MCF 10A (cell line): ENCODE measurements at regions not wholly inside any gene's neighbourhood (a gene's known extent, or its start where the extent isn't known, plus 50 kb on each side); places are given as distances from the start of the nearest gene placed in this dataset.

Experiments
- BruUV-seq: library from RNA; stranded (reverse); fragments of 400-500 nt; replicated peaks from 2 replicates; lab custom pipeline; 2021; lab: Mats Ljungman, UMichigan
- CTCF ChIA-PET: fragments of 300-600 bp; sonication (Branson Sonifier 250); formaldehyde crosslinking; extraction: SDS; loops from one replicate; lab custom pipeline; 2021; ENCODE audit warnings: antibody characterized with exemption, inconsistent platforms; lab: Yijun Ruan, JAX
- POLR2A ChIA-PET: fragments of 300-600, 350-650 bp; sonication (Branson Sonifier 250); formaldehyde crosslinking; extraction: SDS; loops from one replicate; lab custom pipeline; 2020; ENCODE audit warnings: antibody characterized with exemption, inconsistent platforms; lab: Yijun Ruan, JAX
- DNase-seq: peaks from one replicate; pipeline ENCODE4 v3.0.0-alpha.2; 2018; ENCODE audit not compliant: unreplicated experiment
- H3K27ac Mint-ChIP-seq: one replicate; pipeline ENCODE4 v1.8.0; 2022; ENCODE audit warnings: mild to moderate bottlenecking, low read depth, mixed read lengths; ENCODE audit not compliant: unreplicated experiment
- H3K27me3 Mint-ChIP-seq: one replicate; pipeline ENCODE4 v1.8.0; 2022; ENCODE audit warnings: mixed read lengths; ENCODE audit not compliant: insufficient read depth, unreplicated experiment
- H3K36me3 Mint-ChIP-seq: one replicate; pipeline ENCODE4 v1.8.0; 2022; ENCODE audit warnings: mild to moderate bottlenecking, moderate library complexity, mixed read lengths; ENCODE audit not compliant: insufficient read depth, unreplicated experiment
- H3K4me1 Mint-ChIP-seq: one replicate; pipeline ENCODE4 v1.8.0; 2022; ENCODE audit warnings: mixed read lengths; ENCODE audit not compliant: insufficient read depth, unreplicated experiment
- H3K4me3 Mint-ChIP-seq: one replicate; pipeline ENCODE4 v1.8.0; 2022; ENCODE audit warnings: mild to moderate bottlenecking, moderate library complexity, mixed read lengths; ENCODE audit not compliant: unreplicated experiment
- H3K9me3 Mint-ChIP-seq: one replicate; pipeline ENCODE4 v1.8.0; 2022; ENCODE audit warnings: mixed read lengths; ENCODE audit not compliant: unreplicated experiment
- intact Hi-C: fragments of 100-400 bp; cut with micrococcal nuclease; formaldehyde crosslinking; loops from 2 replicates; pipeline ENCODE4 v1.14.1; 2022
- TF ChIP-seq, protein P1 (sequence below): fragments of 200-600 bp; IDR thresholded peaks from one replicate; pipeline ENCODE4 v1.8.0; 2022; ENCODE audit warnings: antibody characterized with exemption, mild to moderate bottlenecking; ENCODE audit not compliant: unreplicated experiment

DNA sequence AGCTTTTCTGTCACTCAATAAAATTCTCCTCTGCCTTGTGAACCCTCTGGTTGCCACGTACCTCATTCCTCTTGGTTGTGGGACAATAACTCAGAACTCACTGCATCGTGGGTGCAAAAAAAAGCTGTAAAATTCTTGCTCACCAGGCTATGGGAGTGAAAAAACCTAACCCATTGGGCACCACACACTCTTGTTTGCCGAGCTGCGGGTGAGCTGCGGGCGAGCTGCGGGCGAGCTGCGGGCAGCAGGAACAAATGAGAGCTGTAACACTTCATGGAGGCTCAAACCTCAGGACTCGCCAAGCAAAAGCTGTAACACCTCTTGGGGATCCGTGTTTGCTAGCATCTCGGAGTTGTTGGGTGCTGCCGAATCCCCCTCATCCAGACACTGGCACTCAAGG is 641.3 kb upstream of the CHRM3 start:
- Mint-ChIP-seq H3K27me3 (no peaks in the 10 kb centered on the region), H3K4me3 (no peak overlapping the region), H3K9me3 (no peaks in the 10 kb centered on the region), H3K4me1 (no peaks in the 10 kb centered on the region), H3K36me3 (no peaks in the 10 kb centered on the region), H3K27ac (no peak overlapping the region)
- DNase-seq, result no peak
- TF ChIP-seq, protein P1, sequence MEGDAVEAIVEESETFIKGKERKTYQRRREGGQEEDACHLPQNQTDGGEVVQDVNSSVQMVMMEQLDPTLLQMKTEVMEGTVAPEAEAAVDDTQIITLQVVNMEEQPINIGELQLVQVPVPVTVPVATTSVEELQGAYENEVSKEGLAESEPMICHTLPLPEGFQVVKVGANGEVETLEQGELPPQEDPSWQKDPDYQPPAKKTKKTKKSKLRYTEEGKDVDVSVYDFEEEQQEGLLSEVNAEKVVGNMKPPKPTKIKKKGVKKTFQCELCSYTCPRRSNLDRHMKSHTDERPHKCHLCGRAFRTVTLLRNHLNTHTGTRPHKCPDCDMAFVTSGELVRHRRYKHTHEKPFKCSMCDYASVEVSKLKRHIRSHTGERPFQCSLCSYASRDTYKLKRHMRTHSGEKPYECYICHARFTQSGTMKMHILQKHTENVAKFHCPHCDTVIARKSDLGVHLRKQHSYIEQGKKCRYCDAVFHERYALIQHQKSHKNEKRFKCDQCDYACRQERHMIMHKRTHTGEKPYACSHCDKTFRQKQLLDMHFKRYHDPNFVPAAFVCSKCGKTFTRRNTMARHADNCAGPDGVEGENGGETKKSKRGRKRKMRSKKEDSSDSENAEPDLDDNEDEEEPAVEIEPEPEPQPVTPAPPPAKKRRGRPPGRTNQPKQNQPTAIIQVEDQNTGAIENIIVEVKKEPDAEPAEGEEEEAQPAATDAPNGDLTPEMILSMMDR, result no peak
- intact Hi-C loops, result no loop called here
- no TSS peak for BruUV-seq
- CTCF ChIA-PET, result no interaction called here
- POLR2A ChIA-PET, result no interaction called here

DNA sequence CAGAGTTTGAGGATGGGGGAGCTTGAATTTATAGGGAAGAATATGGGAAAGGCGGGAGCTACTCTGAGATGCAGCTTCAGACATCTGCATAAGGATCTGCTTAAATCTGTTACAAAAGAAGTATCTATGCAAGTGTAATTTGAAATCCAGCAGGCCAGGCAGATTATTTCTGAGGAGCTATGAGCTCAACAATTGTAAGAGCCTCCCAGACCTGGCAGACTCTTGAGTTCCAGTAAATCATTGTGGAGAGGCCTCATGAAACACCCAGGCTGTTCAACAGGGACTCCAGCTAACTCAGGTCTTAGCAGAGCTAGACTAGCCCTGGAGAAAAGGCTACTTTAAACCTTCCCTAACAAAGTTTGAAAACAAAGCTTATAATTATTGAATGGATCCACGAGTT is 647.5 kb upstream of the CHRM3 start:
- no peaks in the 10 kb centered on the region for H3K4me1 Mint-ChIP-seq
- CTCF ChIA-PET, result interaction anchor here (0.7 kb wide), 1 partner anchor 218 kb away, joined by 3 read pairs; no protein-coding TSS in a partner anchor
- H3K4me3 Mint-ChIP-seq, result no peak overlapping the region
- no peak for DNase-seq
- intact Hi-C loops, result no loop called here
- no peaks in the 10 kb centered on the region for H3K36me3 Mint-ChIP-seq
- no peaks in the 10 kb centered on the region for H3K27me3 Mint-ChIP-seq
- H3K27ac Mint-ChIP-seq, result no peak overlapping the region
- POLR2A ChIA-PET, result no interaction called here
- no peaks in the 10 kb centered on the region for H3K9me3 Mint-ChIP-seq
- TF ChIP-seq, protein P1, result no peak
- BruUV-seq, result no TSS peak

DNA sequence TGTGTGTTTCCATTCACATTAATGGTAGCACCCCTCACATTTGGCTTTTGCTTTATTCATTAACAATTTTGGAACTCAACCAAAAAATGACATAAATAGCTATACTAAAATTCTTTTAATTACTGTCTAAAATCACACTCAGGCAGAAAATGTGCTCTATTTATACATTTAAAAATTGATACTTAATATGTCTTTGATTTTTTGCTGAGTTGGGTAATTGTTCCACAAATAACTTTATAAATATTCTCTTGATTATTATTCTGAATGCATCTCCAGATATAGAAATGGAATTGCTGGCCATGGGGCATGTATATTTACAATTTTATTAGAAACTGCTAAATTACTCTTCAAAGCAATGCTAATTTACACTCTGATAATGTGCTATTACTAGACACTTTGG is 658.7 kb upstream of the CHRM3 start:
- no peaks in the 10 kb centered on the region for H3K4me1 Mint-ChIP-seq
- no peak overlapping the region for H3K4me3 Mint-ChIP-seq
- DNase-seq, result no peak
- CTCF ChIA-PET, result interaction anchor here (0.9 kb wide), 1 partner anchor 877 kb away, joined by 3 read pairs; no protein-coding TSS in a partner anchor
- no peaks in the 10 kb centered on the region for H3K36me3 Mint-ChIP-seq
- H3K9me3 Mint-ChIP-seq, result no peaks in the 10 kb centered on the region
- H3K27ac Mint-ChIP-seq, result no peak overlapping the region
- TF ChIP-seq, protein P1, result no peak
- no peaks in the 10 kb centered on the region for H3K27me3 Mint-ChIP-seq
- intact Hi-C loops, result no loop called here
- no TSS peak for BruUV-seq
- POLR2A ChIA-PET, result interaction anchor here (0.7 kb wide), 1 partner anchor 63 kb away, joined by 3 read pairs; no protein-coding TSS in a partner anchor

DNA sequence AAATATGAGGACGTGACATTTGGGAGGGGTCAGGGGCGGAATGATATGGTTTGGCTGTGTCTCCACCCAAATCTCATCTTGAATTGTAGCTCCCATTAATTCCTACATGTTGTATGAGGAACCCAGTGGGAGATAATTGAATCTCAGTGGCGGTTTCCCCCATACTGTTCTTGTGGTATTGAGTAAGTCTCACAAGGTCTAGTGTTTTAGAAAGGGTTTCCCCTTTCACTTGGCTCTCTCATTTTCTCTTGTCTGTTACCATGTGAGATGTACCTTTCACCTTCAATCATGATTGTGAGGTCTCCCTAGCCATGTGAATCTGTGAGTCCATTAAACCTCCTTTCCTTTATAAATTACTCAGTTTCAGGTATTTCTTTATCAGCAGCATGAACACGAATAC is 663.6 kb upstream of the CHRM3 start:
- no TSS peak for BruUV-seq
- Mint-ChIP-seq H3K9me3 (peaks cover 11% of the 10 kb centered on the region), H3K4me3 (no peak overlapping the region), H3K27ac (no peak overlapping the region), H3K4me1 (no peaks in the 10 kb centered on the region), H3K27me3 (no peaks in the 10 kb centered on the region), H3K36me3 (no peaks in the 10 kb centered on the region)
- intact Hi-C loops, result no loop called here
- TF ChIP-seq, protein P1, result no peak
- ChIA-PET CTCF (interaction anchor here (0.6 kb wide), 1 partner anchor 447 kb away, joined by 3 read pairs; no protein-coding TSS in a partner anchor), POLR2A (interaction anchor here (0.7 kb wide), 1 partner anchor 9 kb away, joined by 3 read pairs; no protein-coding TSS in a partner anchor)
- no peak for DNase-seq
